ENCODE measurements at regions not wholly inside any gene's neighbourhood (a gene's known extent, or its start where the extent isn't known, plus 50 kb on each side); places are given as distances from the start of the nearest gene placed in this dataset.

DNA sequence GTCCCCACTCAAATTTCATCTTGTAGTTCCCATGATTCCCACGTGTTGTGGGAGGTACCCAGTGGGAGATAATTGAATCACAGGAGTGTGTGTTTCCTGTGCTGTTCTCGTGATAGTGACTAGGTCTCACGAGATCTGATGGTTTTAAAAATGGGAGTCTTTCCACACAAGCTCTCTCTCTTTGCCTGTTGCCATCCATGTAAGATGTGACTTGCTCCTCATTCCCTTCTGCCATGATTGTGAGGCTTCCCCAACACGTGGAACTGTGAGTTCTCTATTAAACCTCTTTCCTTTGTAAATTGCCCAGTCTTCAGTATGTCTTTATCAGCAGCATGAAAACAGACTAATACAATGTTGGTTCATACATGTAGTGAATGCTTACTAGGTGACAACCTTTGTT lies 163.2 kb upstream of the PALMD start:
- TF ChIP-seq, protein P1, sequence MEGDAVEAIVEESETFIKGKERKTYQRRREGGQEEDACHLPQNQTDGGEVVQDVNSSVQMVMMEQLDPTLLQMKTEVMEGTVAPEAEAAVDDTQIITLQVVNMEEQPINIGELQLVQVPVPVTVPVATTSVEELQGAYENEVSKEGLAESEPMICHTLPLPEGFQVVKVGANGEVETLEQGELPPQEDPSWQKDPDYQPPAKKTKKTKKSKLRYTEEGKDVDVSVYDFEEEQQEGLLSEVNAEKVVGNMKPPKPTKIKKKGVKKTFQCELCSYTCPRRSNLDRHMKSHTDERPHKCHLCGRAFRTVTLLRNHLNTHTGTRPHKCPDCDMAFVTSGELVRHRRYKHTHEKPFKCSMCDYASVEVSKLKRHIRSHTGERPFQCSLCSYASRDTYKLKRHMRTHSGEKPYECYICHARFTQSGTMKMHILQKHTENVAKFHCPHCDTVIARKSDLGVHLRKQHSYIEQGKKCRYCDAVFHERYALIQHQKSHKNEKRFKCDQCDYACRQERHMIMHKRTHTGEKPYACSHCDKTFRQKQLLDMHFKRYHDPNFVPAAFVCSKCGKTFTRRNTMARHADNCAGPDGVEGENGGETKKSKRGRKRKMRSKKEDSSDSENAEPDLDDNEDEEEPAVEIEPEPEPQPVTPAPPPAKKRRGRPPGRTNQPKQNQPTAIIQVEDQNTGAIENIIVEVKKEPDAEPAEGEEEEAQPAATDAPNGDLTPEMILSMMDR (IDR thresholded peaks at IDR 0.05): no peak
- no peak for TF ChIP-seq POLR2A (IDR thresholded peaks at IDR 0.05)

Data from thyroid gland (tissue), 4 donors.